Kasumi-1 (cell line): ENCODE measurements at regions not wholly inside any gene's neighbourhood (a gene's known extent, or its start where the extent isn't known, plus 50 kb on each side); places are given as distances from the start of the nearest gene placed in this dataset.

Source experiments
- DNase-seq, 2 experiments: peaks; one replicate each; lab custom pipeline; 2025; lab: John Stamatoyannopoulos, UW

GRCh38 chr9:38286357-38286756 lies 106.1 kb upstream of the ALDH1B1 start:
- no peak for DNase-seq

- DNase-seq = no peak
These were observed 107.3 kb upstream of the ALDH1B1 start for GRCh38 chr9:38285236-38285635.

- DNase-seq = no peak
These were observed 107.9 kb upstream of the ALDH1B1 start for GRCh38 chr9:38284588-38285051.

GRCh38 chr9:38284039-38284575 lies 108.4 kb upstream of the ALDH1B1 start:
- DNase-seq = no peak

- DNase-seq = no peak
These were observed 109.7 kb upstream of the ALDH1B1 start for GRCh38 chr9:38282756-38283155.

GRCh38 chr9:38281917-38282316 lies 110.6 kb upstream of the ALDH1B1 start:
- DNase-seq = no peak

- DNase-seq = no peak
These were observed 111.3 kb upstream of the ALDH1B1 start for GRCh38 chr9:38281196-38281595.

GRCh38 chr9:38280251-38280800 lies 112.2 kb upstream of the ALDH1B1 start:
- DNase-seq = no peak

- no peak for DNase-seq
These were observed 113.4 kb upstream of the ALDH1B1 start for GRCh38 chr9:38278931-38279679.

GRCh38 chr9:38278457-38278856 lies 114.0 kb upstream of the ALDH1B1 start:
- no peak for DNase-seq

GRCh38 chr9:38277601-38278200 lies 114.8 kb upstream of the ALDH1B1 start:
- no peak for DNase-seq

- no peak for DNase-seq
These were observed 115.6 kb upstream of the ALDH1B1 start for GRCh38 chr9:38276771-38277439.

- DNase-seq = no peak
These were observed 117.7 kb upstream of the ALDH1B1 start for GRCh38 chr9:38274800-38275199.

GRCh38 chr9:38272710-38273109 lies 119.8 kb upstream of the ALDH1B1 start:
- DNase-seq = no peak

GRCh38 chr9:38271666-38272241 lies 120.7 kb upstream of the ALDH1B1 start:
- DNase-seq = no peak

- DNase-seq = no peak
These were observed 122.7 kb upstream of the ALDH1B1 start for GRCh38 chr9:38269775-38270174.

- peak in 1 of 2 experiments; percentile 9 for DNase-seq
These were observed 129.0 kb upstream of the ALDH1B1 start for GRCh38 chr9:38263532-38263931.

- DNase-seq = no peak
These were observed 132.8 kb upstream of the ALDH1B1 start for GRCh38 chr9:38259519-38260218.

- DNase-seq = no peak
These were observed 133.4 kb upstream of the ALDH1B1 start for GRCh38 chr9:38259056-38259455.

GRCh38 chr9:38257626-38258215 lies 134.8 kb upstream of the ALDH1B1 start:
- DNase-seq = no peak

GRCh38 chr9:38256461-38256860 lies 136.0 kb upstream of the ALDH1B1 start:
- DNase-seq = no peak
